Upper lobe of right lung (tissue), 1 donor: ENCODE measurements at regions not wholly inside any gene's neighbourhood (a gene's known extent, or its start where the extent isn't known, plus 50 kb on each side); places are given as distances from the start of the nearest gene placed in this dataset.
A peak's percentile ranks its signal among the peaks of the same experiment; 100 is the strongest.

ENCODE experiments used
- ATAC-seq: fragments of 200-7000 bp; cut with Tn5 transposase; one replicate; pipeline ENCODE4 v1.9.1; 2020; ENCODE audit warnings: mild to moderate bottlenecking, moderate library complexity
- DNase-seq: peaks from one replicate; pipeline ENCODE4 v3.0.0-alpha.2; 2020
- H3K27ac ChIP-seq: fragments of 200-600 bp; one replicate; pipeline ENCODE4 v1.8.0; 2022
- H3K27me3 ChIP-seq: fragments of 200-600 bp; one replicate; pipeline ENCODE4 v1.8.0; 2022; ENCODE audit warnings: mild to moderate bottlenecking
- H3K36me3 ChIP-seq: fragments of 200-600 bp; one replicate; pipeline ENCODE4 v1.8.0; 2022
- H3K4me1 ChIP-seq: fragments of 200-600 bp; one replicate; pipeline ENCODE4 v1.8.0; 2022
- H3K4me3 ChIP-seq: fragments of 200-600 bp; one replicate; pipeline ENCODE4 v1.8.0; 2022; ENCODE audit warnings: mild to moderate bottlenecking
- H3K9me3 ChIP-seq: fragments of 200-600 bp; one replicate; pipeline ENCODE4 v1.8.0; 2022
- CTCF ChIP-seq: fragments of 200-600 bp; IDR thresholded peaks from one replicate; pipeline ENCODE4 v1.8.0; 2022; ENCODE audit warnings: antibody characterized with exemption
- intact Hi-C: fragments of 100-400 bp; cut with DNase I; formaldehyde crosslinking; loops from one replicate; pipeline ENCODE4 v1.11.0; 2022
- donor health status: DM: no; HTN: yes; CAD: no; lungs with severe emphysema.

- H3K27me3 ChIP-seq = no peaks in the 10 kb centered on the region
- intact Hi-C loops = no loop called here
- no peak for TF ChIP-seq CTCF
These were observed 166.8 kb downstream of the AHSP start for GRCh38 chr16:31694461-31694860.

GRCh38 chr16:31695667-31696066 lies 168.0 kb downstream of the AHSP start:
- no peak overlapping the region for H3K27ac ChIP-seq
- intact Hi-C loops = no loop called here
- DNase-seq (no peak), ATAC-seq (peak; percentile 42)
- H3K4me1 ChIP-seq = no peaks in the 10 kb centered on the region
- no peaks in the 10 kb centered on the region for H3K9me3 ChIP-seq
- no peak for TF ChIP-seq CTCF
- no peaks in the 10 kb centered on the region for H3K36me3 ChIP-seq
- H3K4me3 ChIP-seq = no peak overlapping the region
- H3K27me3 ChIP-seq = no peaks in the 10 kb centered on the region

More at GRCh38 chr16:31694461-31694860, 166.8 kb downstream of the AHSP start:
- no peaks in the 10 kb centered on the region for H3K9me3 ChIP-seq
- no peaks in the 10 kb centered on the region for H3K4me1 ChIP-seq
- no peak overlapping the region for H3K4me3 ChIP-seq
- DNase-seq (no peak), ATAC-seq (no peak)
- H3K27ac ChIP-seq = no peak overlapping the region
- no peaks in the 10 kb centered on the region for H3K36me3 ChIP-seq

GRCh38 chr16:31696968-31697743 lies 169.5 kb downstream of the AHSP start:
- no peak for ATAC-seq
- no peak overlapping the region for H3K27ac ChIP-seq
- H3K9me3 ChIP-seq = no peaks in the 10 kb centered on the region

GRCh38 chr16:31697744-31698125 lies 170.0 kb downstream of the AHSP start:
- H3K36me3 ChIP-seq = no peaks in the 10 kb centered on the region
- H3K27ac ChIP-seq = no peak overlapping the region
- H3K9me3 ChIP-seq = no peaks in the 10 kb centered on the region
- no peaks in the 10 kb centered on the region for H3K27me3 ChIP-seq
- peaks cover 10% of the 10 kb centered on the region for H3K4me1 ChIP-seq
- intact Hi-C loops = no loop called here
- no peak overlapping the region for H3K4me3 ChIP-seq
- no peak for TF ChIP-seq CTCF
- ATAC-seq (no peak), DNase-seq (no peak)

More at GRCh38 chr16:31696968-31697743, 169.5 kb downstream of the AHSP start:
- no peak for DNase-seq
- no peaks in the 10 kb centered on the region for H3K36me3 ChIP-seq
- intact Hi-C loops = no loop called here
- H3K4me3 ChIP-seq = no peak overlapping the region
- no peaks in the 10 kb centered on the region for H3K27me3 ChIP-seq
- TF ChIP-seq CTCF = peak; percentile 52
- H3K4me1 ChIP-seq = peaks cover 10% of the 10 kb centered on the region

GRCh38 chr16:31698901-31699300 lies 171.2 kb downstream of the AHSP start:
- Histone ChIP-seq H3K4me3 (no peak overlapping the region), H3K9me3 (no peaks in the 10 kb centered on the region), H3K27ac (no peak overlapping the region), H3K36me3 (peaks cover 9% of the 10 kb centered on the region), H3K27me3 (no peaks in the 10 kb centered on the region), H3K4me1 (peaks cover 10% of the 10 kb centered on the region)
- intact Hi-C loops = no loop called here
- ATAC-seq (no peak), DNase-seq (no peak)
- no peak for TF ChIP-seq CTCF

- Histone ChIP-seq H3K27me3 (no peaks in the 10 kb centered on the region), H3K27ac (no peak overlapping the region), H3K9me3 (no peaks in the 10 kb centered on the region), H3K4me1 (peaks cover 10% of the 10 kb centered on the region), H3K36me3 (peaks cover 16% of the 10 kb centered on the region), H3K4me3 (no peak overlapping the region)
- DNase-seq = no peak
- no peak for TF ChIP-seq CTCF
- intact Hi-C loops = no loop called here
- no peak for ATAC-seq
These were observed 171.9 kb downstream of the AHSP start for GRCh38 chr16:31699601-31700000.
